ENCODE measurements at regions not wholly inside any gene's neighbourhood (a gene's known extent, or its start where the extent isn't known, plus 50 kb on each side); places are given as distances from the start of the nearest gene placed in this dataset.
"Not testable (repeated sequence)": the region's sequence is repeated elsewhere in the genome, so short reads cannot be mapped to it uniquely, and the experiment has no call there.

GRCh38 chr18:5029592-5029991 is 167.5 kb downstream of the AKAIN1 start:
- in situ Hi-C loops (cut with MboI; ENCODE audit: low sequenced_read_pairs), result no loop called here

GRCh38 chr18:5024741-5025140 is 172.3 kb downstream of the AKAIN1 start:
- in situ Hi-C loops (cut with MboI; ENCODE audit: low sequenced_read_pairs), result no loop called here

GRCh38 chr18:5021558-5021957 is 175.5 kb downstream of the AKAIN1 start:
- in situ Hi-C loops (cut with MboI; ENCODE audit: low sequenced_read_pairs), result no loop called here

- in situ Hi-C loops (cut with MboI; ENCODE audit: low sequenced_read_pairs), result no loop called here
Observed at GRCh38 chr18:5015213-5015612, 181.8 kb downstream of the AKAIN1 start.

- in situ Hi-C loops (cut with MboI; ENCODE audit: low sequenced_read_pairs), result not testable (repeated sequence)
Observed at GRCh38 chr18:5004031-5004820, 192.8 kb downstream of the AKAIN1 start.

- in situ Hi-C loops (cut with MboI; ENCODE audit: low sequenced_read_pairs), result no loop called here
Observed at GRCh38 chr18:4994710-4995109, 202.3 kb downstream of the AKAIN1 start.

- in situ Hi-C loops (cut with MboI; ENCODE audit: low sequenced_read_pairs), result no loop called here
Observed at GRCh38 chr18:4987452-4988405, 209.3 kb downstream of the AKAIN1 start.

- in situ Hi-C loops (cut with MboI; ENCODE audit: low sequenced_read_pairs), result no loop called here
Observed at GRCh38 chr18:4986677-4987076, 210.4 kb downstream of the AKAIN1 start.

GRCh38 chr18:4986066-4986465 is 211.0 kb downstream of the AKAIN1 start:
- in situ Hi-C loops (cut with MboI; ENCODE audit: low sequenced_read_pairs), result no loop called here

GRCh38 chr18:4961121-4961909 is 235.7 kb downstream of the AKAIN1 start:
- in situ Hi-C loops (cut with MboI; ENCODE audit: low sequenced_read_pairs), result no loop called here

GRCh38 chr18:4960578-4960977 is 236.5 kb downstream of the AKAIN1 start:
- in situ Hi-C loops (cut with MboI; ENCODE audit: low sequenced_read_pairs), result no loop called here

GRCh38 chr18:4931209-4931608 is 265.8 kb downstream of the AKAIN1 start:
- in situ Hi-C loops (cut with MboI; ENCODE audit: low sequenced_read_pairs), result no loop called here

- in situ Hi-C loops (cut with MboI; ENCODE audit: low sequenced_read_pairs), result no loop called here
Observed at GRCh38 chr18:4921548-4921947, 275.5 kb downstream of the AKAIN1 start.

- in situ Hi-C loops (cut with MboI; ENCODE audit: low sequenced_read_pairs), result not testable (repeated sequence)
Observed at GRCh38 chr18:4917509-4917908, 279.5 kb downstream of the AKAIN1 start.

- in situ Hi-C loops (cut with MboI; ENCODE audit: low sequenced_read_pairs), result no loop called here
Observed at GRCh38 chr18:4908328-4908727, 288.7 kb downstream of the AKAIN1 start.

- in situ Hi-C loops (cut with MboI; ENCODE audit: low sequenced_read_pairs), result no loop called here
Observed at GRCh38 chr18:4906856-4907255, 290.2 kb downstream of the AKAIN1 start.

GRCh38 chr18:4888251-4889040 is 308.6 kb downstream of the AKAIN1 start:
- in situ Hi-C loops (cut with MboI; ENCODE audit: low sequenced_read_pairs), result no loop called here

- in situ Hi-C loops (cut with MboI; ENCODE audit: low sequenced_read_pairs), result no loop called here
Observed at GRCh38 chr18:4878480-4878879, 318.6 kb downstream of the AKAIN1 start.

- in situ Hi-C loops (cut with MboI; ENCODE audit: low sequenced_read_pairs), result no loop called here
Observed at GRCh38 chr18:4871197-4871596, 325.9 kb downstream of the AKAIN1 start.

GRCh38 chr18:4870177-4870773 is 326.8 kb downstream of the AKAIN1 start:
- in situ Hi-C loops (cut with MboI; ENCODE audit: low sequenced_read_pairs), result no loop called here
